OCI-LY1 (cell line): ENCODE measurements at regions not wholly inside any gene's neighbourhood (a gene's known extent, or its start where the extent isn't known, plus 50 kb on each side); places are given as distances from the start of the nearest gene placed in this dataset.

Source experiments
- EZH2 ChIP-seq: fragments of 200-600 bp; sonication (generic), shearing (Covaris generic); IDR thresholded peaks from 2 replicates; pipeline ENCODE4 v1.8.0; 2017; ENCODE audit warnings: borderline replicate concordance, mixed run types, mild to moderate bottlenecking, antibody characterized with exemption, low read length, moderate library complexity, mixed read lengths
- TF ChIP-seq, protein P1 (sequence below): fragments of 200-600 bp; sonication (generic), shearing (Covaris generic); IDR thresholded peaks from 2 replicates; pipeline ENCODE4 v1.5.1; 2017; ENCODE audit warnings: mild to moderate bottlenecking, antibody characterized with exemption, low read length, moderate library complexity, mixed read lengths

GRCh38 chr3:25117005-25117593 is 311.0 kb upstream of the RARB start:
- TF ChIP-seq, protein P1, sequence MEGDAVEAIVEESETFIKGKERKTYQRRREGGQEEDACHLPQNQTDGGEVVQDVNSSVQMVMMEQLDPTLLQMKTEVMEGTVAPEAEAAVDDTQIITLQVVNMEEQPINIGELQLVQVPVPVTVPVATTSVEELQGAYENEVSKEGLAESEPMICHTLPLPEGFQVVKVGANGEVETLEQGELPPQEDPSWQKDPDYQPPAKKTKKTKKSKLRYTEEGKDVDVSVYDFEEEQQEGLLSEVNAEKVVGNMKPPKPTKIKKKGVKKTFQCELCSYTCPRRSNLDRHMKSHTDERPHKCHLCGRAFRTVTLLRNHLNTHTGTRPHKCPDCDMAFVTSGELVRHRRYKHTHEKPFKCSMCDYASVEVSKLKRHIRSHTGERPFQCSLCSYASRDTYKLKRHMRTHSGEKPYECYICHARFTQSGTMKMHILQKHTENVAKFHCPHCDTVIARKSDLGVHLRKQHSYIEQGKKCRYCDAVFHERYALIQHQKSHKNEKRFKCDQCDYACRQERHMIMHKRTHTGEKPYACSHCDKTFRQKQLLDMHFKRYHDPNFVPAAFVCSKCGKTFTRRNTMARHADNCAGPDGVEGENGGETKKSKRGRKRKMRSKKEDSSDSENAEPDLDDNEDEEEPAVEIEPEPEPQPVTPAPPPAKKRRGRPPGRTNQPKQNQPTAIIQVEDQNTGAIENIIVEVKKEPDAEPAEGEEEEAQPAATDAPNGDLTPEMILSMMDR: no peak
- no peak for TF ChIP-seq EZH2
